Breast epithelium (tissue), 4 donors: ENCODE measurements at regions not wholly inside any gene's neighbourhood (a gene's known extent, or its start where the extent isn't known, plus 50 kb on each side); places are given as distances from the start of the nearest gene placed in this dataset.

Experiments
- DNase-seq, 2 donors: peaks; one replicate each; pipeline ENCODE4 v3.0.0-alpha.2; 2019; ENCODE audit warnings: low spot score in 2 of 2
- H3K27ac ChIP-seq, 2 donors: fragments of 200-600 bp; sonication (generic) in 1 of 2; one replicate each; pipeline ENCODE4 v1.5.1; 2016 to 2019; ENCODE audit warnings: mild to moderate bottlenecking in 1 of 2
- H3K27me3 ChIP-seq, 2 donors: fragments of 200-600 bp; sonication (generic) in 1 of 2; one replicate each; pipeline versions ENCODE4 v1.5.1 to v1.6.0; 2017 to 2019; ENCODE audit warnings: control low read depth in 1 of 2, mild to moderate bottlenecking in 1 of 2
- H3K36me3 ChIP-seq: fragments of 200-600 bp; one replicate; pipeline ENCODE4 v1.5.1; 2019
- H3K4me1 ChIP-seq, 2 donors: fragments of 200-600 bp; sonication (generic); one replicate each; pipeline ENCODE4 v1.5.1; 2016 to 2019; ENCODE audit warnings: control low read depth in 1 of 2
- H3K4me3 ChIP-seq, 3 donors: fragments of 200-600 bp; sonication (generic); 1 replicate in 2 of 3; 2 replicates in 1 of 3; pipeline ENCODE4 v1.5.1; 2016 to 2019; ENCODE audit warnings: mild to moderate bottlenecking in 3 of 3, moderate library complexity in 2 of 3
- H3K9me3 ChIP-seq, 2 donors: fragments of 200-600 bp; sonication (generic) in 1 of 2; one replicate each; pipeline ENCODE4 v1.5.1; 2016 to 2019; ENCODE audit warnings: control low read depth in 1 of 2
- POLR2A ChIP-seq: fragments of 450-650 bp; IDR thresholded peaks from one replicate; pipeline ENCODE4 v1.6.1; 2016; ENCODE audit warnings: antibody characterized with exemption, mild to moderate bottlenecking, moderate library complexity
- POLR2AphosphoS5 ChIP-seq, 3 donors: sonication (generic); formaldehyde crosslinking; IDR thresholded peaks; one replicate each; pipeline ENCODE4 v1.6.1; 2017; ENCODE audit warnings: antibody characterized with exemption in 3 of 3
- intact Hi-C: fragments of 100-400 bp; cut with DNase I; formaldehyde crosslinking; loops from one replicate; pipeline ENCODE4 v1.15.1; 2023; ENCODE audit warnings: low total_unique reads
- TF ChIP-seq, protein P1 (sequence below), 3 donors: fragments of 450-650 bp; IDR thresholded peaks; one replicate each; pipeline ENCODE4 v1.5.1; 2016 to 2017; ENCODE audit warnings: antibody characterized with exemption in 3 of 3, mild to moderate bottlenecking in 3 of 3, moderate library complexity in 3 of 3

DNA sequence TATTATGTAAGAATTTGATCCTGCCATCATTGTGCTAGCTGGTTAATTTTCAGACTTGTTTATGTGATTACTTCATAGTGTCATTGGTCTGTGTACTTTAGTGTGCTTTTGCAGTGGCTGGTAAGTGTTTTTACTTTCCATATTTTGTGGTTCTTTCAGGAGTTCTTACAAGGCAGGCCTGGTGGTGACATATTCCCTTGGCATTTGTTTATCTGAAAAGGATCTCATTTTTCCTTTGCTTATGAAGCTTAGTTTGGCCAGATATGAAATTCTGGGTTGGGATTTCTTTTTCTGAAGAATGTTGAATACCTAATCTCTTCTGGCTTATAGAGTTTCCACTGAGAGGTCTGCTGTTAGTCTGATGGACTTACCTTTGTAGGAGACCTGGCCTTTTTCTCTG lies 72.8 kb upstream of the MC4R start:
- H3K36me3 ChIP-seq: no peaks in the 10 kb centered on the region
- intact Hi-C loops: no loop called here
- DNase-seq: no peak
- H3K27ac ChIP-seq: no peak overlapping the region
- no peak overlapping the region for H3K4me3 ChIP-seq
- H3K4me1 ChIP-seq: no peaks in the 10 kb centered on the region
- H3K27me3 ChIP-seq: no peaks in the 10 kb centered on the region
- TF ChIP-seq, protein P1, sequence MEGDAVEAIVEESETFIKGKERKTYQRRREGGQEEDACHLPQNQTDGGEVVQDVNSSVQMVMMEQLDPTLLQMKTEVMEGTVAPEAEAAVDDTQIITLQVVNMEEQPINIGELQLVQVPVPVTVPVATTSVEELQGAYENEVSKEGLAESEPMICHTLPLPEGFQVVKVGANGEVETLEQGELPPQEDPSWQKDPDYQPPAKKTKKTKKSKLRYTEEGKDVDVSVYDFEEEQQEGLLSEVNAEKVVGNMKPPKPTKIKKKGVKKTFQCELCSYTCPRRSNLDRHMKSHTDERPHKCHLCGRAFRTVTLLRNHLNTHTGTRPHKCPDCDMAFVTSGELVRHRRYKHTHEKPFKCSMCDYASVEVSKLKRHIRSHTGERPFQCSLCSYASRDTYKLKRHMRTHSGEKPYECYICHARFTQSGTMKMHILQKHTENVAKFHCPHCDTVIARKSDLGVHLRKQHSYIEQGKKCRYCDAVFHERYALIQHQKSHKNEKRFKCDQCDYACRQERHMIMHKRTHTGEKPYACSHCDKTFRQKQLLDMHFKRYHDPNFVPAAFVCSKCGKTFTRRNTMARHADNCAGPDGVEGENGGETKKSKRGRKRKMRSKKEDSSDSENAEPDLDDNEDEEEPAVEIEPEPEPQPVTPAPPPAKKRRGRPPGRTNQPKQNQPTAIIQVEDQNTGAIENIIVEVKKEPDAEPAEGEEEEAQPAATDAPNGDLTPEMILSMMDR (IDR thresholded peaks at IDR 0.05): no peak
- no peak for TF ChIP-seq POLR2AphosphoS5 (IDR thresholded peaks at IDR 0.05)
- no peak for TF ChIP-seq POLR2A
- no peaks in the 10 kb centered on the region for H3K9me3 ChIP-seq

DNA sequence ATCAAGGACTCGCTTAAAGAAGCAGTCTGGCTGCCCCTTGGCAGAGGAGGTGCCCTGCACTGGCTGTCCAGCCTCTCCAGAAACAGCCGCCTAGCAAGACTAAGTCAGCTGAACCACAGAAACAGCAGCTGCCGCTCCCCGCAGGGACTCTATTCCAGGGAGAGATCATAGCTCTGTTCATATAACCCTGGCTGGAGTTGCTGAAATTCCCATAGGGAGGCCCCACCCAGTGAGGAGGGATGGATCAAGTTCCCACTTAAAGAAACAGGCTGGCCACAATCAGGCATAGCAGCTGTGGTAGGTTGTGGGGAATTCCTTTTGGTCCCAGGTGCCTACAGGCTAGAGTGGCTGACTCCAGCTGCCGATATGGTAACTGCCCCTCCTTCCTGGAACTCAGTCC lies 74.2 kb upstream of the MC4R start:
- no peak overlapping the region for H3K27ac ChIP-seq
- no peak for DNase-seq
- H3K36me3 ChIP-seq: no peaks in the 10 kb centered on the region
- H3K9me3 ChIP-seq: no peaks in the 10 kb centered on the region
- no peak for TF ChIP-seq POLR2AphosphoS5 (IDR thresholded peaks at IDR 0.05)
- TF ChIP-seq, protein P1 (IDR thresholded peaks at IDR 0.05): no peak
- no peak for TF ChIP-seq POLR2A
- intact Hi-C loops: no loop called here
- H3K4me1 ChIP-seq: no peaks in the 10 kb centered on the region
- no peaks in the 10 kb centered on the region for H3K27me3 ChIP-seq
- H3K4me3 ChIP-seq: no peak overlapping the region

DNA sequence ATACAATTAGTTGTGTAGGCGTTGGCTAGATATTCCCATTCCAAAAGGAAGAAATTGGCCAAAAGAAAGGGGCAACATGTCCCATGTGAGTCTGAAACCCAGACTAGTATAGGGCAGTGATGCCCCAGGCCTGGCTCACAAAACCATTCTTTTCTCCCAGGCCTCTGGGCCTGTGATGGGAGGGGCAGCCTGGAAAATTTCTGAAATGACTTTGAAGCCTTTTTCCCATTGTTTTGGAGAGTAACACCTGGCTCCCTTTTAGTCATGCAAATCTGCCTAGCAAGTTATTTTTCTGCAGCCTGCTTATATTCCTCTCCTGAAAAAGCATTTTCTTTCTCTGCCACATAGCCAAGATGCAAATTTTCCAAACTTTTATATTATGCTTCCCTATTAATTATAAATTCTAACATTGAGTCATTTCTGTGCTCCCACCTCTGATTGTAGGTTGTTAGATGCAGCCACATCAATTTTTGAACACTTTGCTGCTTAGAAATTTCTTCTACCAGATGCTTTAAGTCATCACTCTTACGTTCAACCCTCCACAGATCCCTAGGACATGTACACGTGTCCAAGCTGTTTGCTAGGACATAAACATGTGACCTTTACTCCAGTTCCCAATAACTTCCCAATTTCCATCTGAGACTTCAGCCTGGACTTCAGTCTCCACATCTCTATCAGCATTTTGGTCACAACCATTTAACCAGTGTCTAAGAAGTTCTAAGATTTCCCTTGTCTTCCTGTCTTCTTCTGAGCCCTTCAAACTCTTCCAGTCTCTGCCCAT lies 76.1 kb upstream of the MC4R start:
- H3K4me3 ChIP-seq: no peak overlapping the region
- no peak for DNase-seq
- no peaks in the 10 kb centered on the region for H3K27me3 ChIP-seq
- H3K9me3 ChIP-seq: no peaks in the 10 kb centered on the region
- no peaks in the 10 kb centered on the region for H3K4me1 ChIP-seq
- intact Hi-C loops: no loop called here
- H3K36me3 ChIP-seq: no peaks in the 10 kb centered on the region
- TF ChIP-seq POLR2AphosphoS5 (IDR thresholded peaks at IDR 0.05): no peak
- no peak overlapping the region for H3K27ac ChIP-seq

DNA sequence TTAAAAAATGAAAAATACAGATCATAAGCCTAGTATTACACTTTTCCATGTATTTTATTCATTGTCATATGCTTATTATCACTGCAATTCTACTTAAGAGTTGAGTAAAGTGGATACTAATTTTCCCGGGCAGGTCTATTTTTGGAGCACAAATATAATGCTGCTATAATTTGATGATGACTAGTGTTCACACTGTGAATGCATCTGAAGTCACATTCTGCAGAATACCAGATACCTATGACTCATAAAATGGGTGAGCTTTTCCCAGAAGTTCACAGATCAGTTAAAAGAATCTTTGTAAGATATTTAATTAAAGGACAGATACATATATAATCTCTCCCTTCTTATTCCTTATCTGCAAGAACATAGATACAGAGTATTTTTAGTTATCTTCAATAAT lies 79.8 kb upstream of the MC4R start:
- H3K27ac ChIP-seq: no peak overlapping the region
- intact Hi-C loops: no loop called here
- peaks cover 0 to 3% of the 10 kb centered on the region in 2 donors for H3K9me3 ChIP-seq
- TF ChIP-seq, protein P1 (IDR thresholded peaks at IDR 0.05): no peak
- TF ChIP-seq POLR2A (no peak), POLR2AphosphoS5 (IDR thresholded peaks at IDR 0.05) (no peak)
- no peak overlapping the region for H3K4me3 ChIP-seq
- no peaks in the 10 kb centered on the region for H3K36me3 ChIP-seq
- no peaks in the 10 kb centered on the region for H3K4me1 ChIP-seq
- H3K27me3 ChIP-seq: no peaks in the 10 kb centered on the region
- DNase-seq: no peak

DNA sequence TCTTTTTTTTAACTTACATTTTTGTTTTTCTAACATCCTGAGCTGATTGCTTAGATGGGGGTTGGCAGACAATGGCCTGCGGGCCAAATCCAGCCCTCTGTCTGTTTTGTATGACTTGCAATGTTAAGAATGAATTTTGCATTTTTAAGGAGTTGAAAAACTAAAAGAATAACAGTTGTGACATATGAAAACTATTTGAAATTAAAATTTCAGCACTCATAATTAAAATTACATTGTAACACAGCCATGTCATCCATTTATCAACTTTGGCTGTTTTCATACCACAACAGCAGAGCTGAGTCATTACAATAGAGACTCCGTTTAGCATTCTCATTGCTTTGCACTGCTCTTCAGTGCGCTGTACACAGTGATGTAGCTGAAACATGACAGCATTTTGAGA lies 94.1 kb upstream of the MC4R start:
- Histone ChIP-seq H3K4me1 (no peaks in the 10 kb centered on the region), H3K9me3 (no peaks in the 10 kb centered on the region), H3K4me3 (no peak overlapping the region), H3K27ac (no peak overlapping the region), H3K27me3 (no peaks in the 10 kb centered on the region), H3K36me3 (no peaks in the 10 kb centered on the region)
- no peak for DNase-seq
- intact Hi-C loops: no loop called here
- TF ChIP-seq POLR2AphosphoS5 (IDR thresholded peaks at IDR 0.05) (no peak), POLR2A (no peak)

DNA sequence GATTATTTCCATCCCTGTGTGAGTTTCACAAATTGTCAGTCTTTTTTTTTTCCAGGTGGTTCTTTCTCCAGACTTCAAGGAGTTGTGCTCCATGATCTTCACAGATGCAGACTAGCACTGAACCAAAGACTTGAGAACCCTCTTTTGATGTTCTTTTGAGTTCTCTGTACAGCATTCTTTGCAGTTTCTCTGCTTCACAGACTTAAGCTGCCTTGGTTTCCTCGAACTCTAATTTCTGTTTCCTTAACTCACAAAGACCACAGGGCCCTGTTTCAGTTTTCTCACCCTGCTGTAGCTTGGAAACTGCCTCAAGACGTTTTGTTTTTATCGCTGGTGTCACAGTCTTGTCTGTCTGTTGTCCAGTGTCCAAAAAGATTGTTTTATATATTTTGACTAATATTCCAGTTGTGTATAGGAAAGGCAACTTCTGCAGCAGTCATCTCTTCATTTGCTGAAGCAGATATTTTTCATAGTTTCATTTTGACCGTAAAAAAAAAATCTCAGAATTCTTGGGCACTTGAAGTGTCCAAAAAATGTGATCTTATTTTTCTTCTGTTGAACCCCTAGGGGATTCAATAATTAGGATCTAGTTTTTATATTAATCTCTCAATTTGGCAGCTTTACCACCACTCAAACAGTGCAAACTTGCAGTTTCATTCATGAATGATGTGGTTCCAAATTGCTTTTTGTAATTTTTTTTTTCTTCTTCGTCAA lies 97.0 kb upstream of the MC4R start:
- H3K27me3 ChIP-seq: no peaks in the 10 kb centered on the region
- no peak overlapping the region for H3K4me3 ChIP-seq
- H3K36me3 ChIP-seq: no peaks in the 10 kb centered on the region
- no peak for DNase-seq
- TF ChIP-seq, protein P1 (IDR thresholded peaks at IDR 0.05): no peak
- TF ChIP-seq POLR2A (no peak), POLR2AphosphoS5 (IDR thresholded peaks at IDR 0.05) (no peak)
- no peaks in the 10 kb centered on the region for H3K4me1 ChIP-seq
- H3K9me3 ChIP-seq: no peaks in the 10 kb centered on the region
- intact Hi-C loops: no loop called here
- H3K27ac ChIP-seq: no peak overlapping the region
